HepG2 (cell line): ENCODE measurements at regions not wholly inside any gene's neighbourhood (a gene's known extent, or its start where the extent isn't known, plus 50 kb on each side); places are given as distances from the start of the nearest gene placed in this dataset.

Experiments used
- ARID2 ChIP-seq: sonication (generic); formaldehyde crosslinking; IDR thresholded peaks from 2 replicates; pipeline ENCODE4 v1.8.1; 2022; ENCODE audit warnings: mild to moderate bottlenecking, missing genetic modification reagents, borderline replicate concordance
- CTCF ChIP-seq: sonication (generic); formaldehyde crosslinking; IDR thresholded peaks from 2 replicates; pipeline ENCODE4 v1.5.0; 2020; ENCODE audit warnings: mild to moderate bottlenecking, missing genetic modification reagents, moderate library complexity
- E2F5 ChIP-seq: sonication (generic); formaldehyde crosslinking; conservative IDR thresholded peaks from 2 replicates; pipeline ENCODE4 v1.4.0; 2020; ENCODE audit warnings: missing genetic modification reagents
- EZH2 ChIP-seq: conservative IDR thresholded peaks from 2 replicates; pipeline ENCODE4 v1.6.1; 2012; ENCODE audit warnings: mild to moderate bottlenecking, low read depth, low read length, moderate library complexity
- KDM5A ChIP-seq: fragments of 200-600 bp; sonication (generic); IDR thresholded peaks from 2 replicates; pipeline ENCODE4 v1.7.0; 2018; ENCODE audit warnings: antibody characterized with exemption, mild to moderate bottlenecking, low read length, borderline replicate concordance
- POLR2A ChIP-seq, 2 experiments: IDR thresholded peaks; 2 replicates each; pipeline ENCODE4 v1.6.1; 2011; ENCODE audit warnings: low read depth in 2 of 2, low read length in 2 of 2, mild to moderate bottlenecking in 1 of 2, moderate library complexity in 1 of 2; ENCODE audit not compliant: insufficient read depth in 1 of 2
- POLR2AphosphoS5 ChIP-seq: IDR thresholded peaks from 2 replicates; pipeline ENCODE4 v1.6.1; 2012; ENCODE audit warnings: low read depth, low read length
- REPIN1 ChIP-seq: sonication (generic); formaldehyde crosslinking; IDR thresholded peaks from 2 replicates; pipeline ENCODE4 v1.8.0; 2022; ENCODE audit warnings: missing genetic modification reagents, low read depth, mild to moderate bottlenecking, borderline replicate concordance
- TGIF2 ChIP-seq: IDR thresholded peaks from 2 replicates; pipeline ENCODE4 v1.6.1; 2016; ENCODE audit warnings: control low read depth, missing compliant biosample characterization
- ZBTB38 ChIP-seq: sonication (generic); formaldehyde crosslinking; IDR thresholded peaks from 2 replicates; pipeline ENCODE4 v1.5.1; 2020; ENCODE audit warnings: mild to moderate bottlenecking, missing genetic modification reagents
- ZNF274 ChIP-seq: sonication (generic); formaldehyde crosslinking; IDR thresholded peaks from 2 replicates; pipeline ENCODE4 v1.5.1; 2020; ENCODE audit warnings: mild to moderate bottlenecking, missing genetic modification reagents
- ZNF577 ChIP-seq: sonication (generic); formaldehyde crosslinking; IDR thresholded peaks from 2 replicates; pipeline ENCODE4 v1.4.0; 2020; ENCODE audit warnings: mild to moderate bottlenecking, low read depth, missing genetic modification reagents, borderline replicate concordance
- TF ChIP-seq, protein P1 (sequence below): sonication (generic); formaldehyde crosslinking; IDR thresholded peaks from 2 replicates; pipeline ENCODE4 v1.8.1; 2023; ENCODE audit warnings: mild to moderate bottlenecking, missing genetic modification reagents, borderline replicate concordance

DNA sequence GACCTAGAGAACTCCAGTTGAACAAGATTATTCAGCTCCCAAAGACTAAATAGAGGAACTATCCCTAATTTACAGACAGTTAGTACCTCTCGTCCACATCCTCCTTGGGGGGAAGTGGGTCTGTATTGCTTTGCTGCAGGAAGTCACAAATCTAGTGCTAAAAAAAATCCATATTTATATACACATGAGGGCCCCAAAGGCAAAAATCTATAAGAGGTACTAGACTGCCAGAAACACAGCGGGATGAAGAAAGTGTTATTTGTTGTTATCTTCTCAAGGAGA lies 190.1 kb downstream of the TTC8 start:
- no peak for TF ChIP-seq E2F5
- no peak for TF ChIP-seq ZNF274 (CRISPR knock-in tag)
- TF ChIP-seq EZH2: no peak
- TF ChIP-seq ARID2 (CRISPR knock-in tag): no peak
- no peak for TF ChIP-seq POLR2A (IDR thresholded peaks at IDR 0.05; ENCODE audit: insufficient read depth in 1 of 2, low read depth in 2 of 2, low read length in 2 of 2)
- TF ChIP-seq KDM5A: no peak
- no peak for TF ChIP-seq POLR2AphosphoS5
- no peak for TF ChIP-seq ZNF577 (CRISPR knock-in tag)
- TF ChIP-seq REPIN1 (CRISPR knock-in tag): no peak
- TF ChIP-seq, protein P1, sequence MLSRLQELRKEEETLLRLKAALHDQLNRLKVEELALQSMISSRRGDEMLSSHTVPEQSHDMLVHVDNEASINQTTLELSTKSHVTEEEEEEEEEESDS (CRISPR knock-in tag): no peak
- TF ChIP-seq ZBTB38 (CRISPR knock-in tag): no peak
- no peak for TF ChIP-seq CTCF (CRISPR knock-in tag)
- no peak for TF ChIP-seq TGIF2 (CRISPR knock-in tag)
